NCI-H128 (cell line): ENCODE measurements at regions not wholly inside any gene's neighbourhood (a gene's known extent, or its start where the extent isn't known, plus 50 kb on each side); places are given as distances from the start of the nearest gene placed in this dataset.
A peak's percentile ranks its signal among the peaks of the same experiment; 100 is the strongest.

Source experiments
- DNase-seq: peaks from one replicate; lab custom pipeline; 2025; ENCODE audit not compliant: unreplicated experiment; lab: John Stamatoyannopoulos, UW

DNA sequence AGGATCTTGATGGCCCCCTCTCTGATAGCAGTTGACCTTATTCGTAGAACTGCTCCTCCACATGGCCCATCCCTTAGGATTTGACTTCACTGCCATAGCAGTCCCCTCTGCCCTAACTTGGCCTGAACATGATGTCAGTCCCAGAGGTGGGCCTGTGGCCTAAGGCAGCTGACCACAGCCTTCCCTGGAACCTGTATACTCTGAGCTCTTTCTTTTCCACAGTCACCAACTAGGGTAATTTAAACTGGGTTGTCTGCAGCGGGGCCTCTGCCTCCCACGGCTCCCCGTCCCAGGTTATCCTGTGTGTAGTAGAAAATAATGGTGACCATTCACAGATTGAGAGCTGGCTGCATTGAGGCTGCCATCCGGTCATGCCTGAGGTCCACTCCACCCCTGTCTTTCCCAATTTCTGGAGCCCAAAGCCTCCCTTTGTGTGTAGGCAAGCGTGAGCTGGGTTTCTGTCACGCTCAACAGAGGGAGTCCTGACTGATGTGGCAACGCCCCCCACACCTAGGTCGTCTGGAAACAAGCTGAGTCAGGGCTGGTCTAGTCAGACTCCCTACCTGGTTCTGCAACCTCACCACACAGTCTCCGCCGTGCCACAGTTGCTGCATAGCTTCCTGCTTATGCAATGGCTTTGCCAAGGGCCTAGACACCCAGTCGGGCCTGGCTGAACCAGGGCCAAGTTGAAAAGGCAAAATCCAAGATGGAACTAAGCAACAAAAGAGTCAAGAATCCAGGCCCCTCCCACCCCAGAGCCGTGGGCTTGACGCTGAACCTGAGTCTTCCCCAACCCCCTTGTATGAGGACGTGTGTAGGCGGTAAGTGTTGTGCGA is 284.5 kb downstream of the XXYLT1 start:
- no peak for DNase-seq

DNA sequence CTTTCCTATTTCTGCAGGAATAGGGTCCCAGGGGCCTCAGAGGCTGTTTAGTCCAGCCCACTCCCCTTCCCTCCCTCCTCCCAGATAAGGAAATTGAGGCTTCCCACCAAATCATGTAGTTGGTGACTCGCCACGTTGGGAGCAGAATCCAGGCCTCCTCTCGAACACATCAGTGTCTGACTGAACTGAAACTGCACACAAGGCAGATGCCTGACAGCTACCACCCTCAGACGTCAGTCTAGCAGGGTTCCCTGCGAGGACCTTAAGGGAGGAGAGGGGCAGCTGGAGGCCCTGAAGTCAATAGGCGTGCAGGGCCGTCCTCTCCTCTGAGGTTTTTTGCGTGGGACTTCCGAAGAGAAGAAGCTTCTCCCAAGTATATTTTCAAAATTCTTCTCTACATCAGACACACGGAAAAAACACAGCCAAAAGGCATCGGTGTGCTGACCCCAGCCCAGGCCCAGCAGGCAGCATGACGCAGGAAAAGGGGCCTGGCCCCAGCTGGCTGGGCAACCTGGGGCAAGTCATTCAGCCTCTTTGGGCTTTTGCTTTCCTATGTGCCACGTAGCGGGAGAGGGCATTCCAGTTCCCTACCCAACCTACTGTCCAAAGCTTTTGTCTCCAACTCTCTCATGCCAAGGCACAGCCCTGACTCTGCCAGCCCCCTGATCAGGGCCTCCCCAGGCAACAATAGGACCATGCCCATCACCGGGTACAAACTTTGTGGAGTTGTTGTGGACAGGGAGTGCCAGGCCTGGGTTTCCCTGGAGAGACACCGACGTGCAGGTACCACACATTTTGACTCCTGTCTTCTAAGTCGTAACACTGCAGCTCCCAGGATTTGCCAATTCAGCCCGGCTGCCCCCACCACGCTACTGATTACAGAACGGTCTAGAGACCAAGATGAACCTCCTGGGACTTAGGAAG is 283.1 kb downstream of the XXYLT1 start:
- DNase-seq: no peak

DNA sequence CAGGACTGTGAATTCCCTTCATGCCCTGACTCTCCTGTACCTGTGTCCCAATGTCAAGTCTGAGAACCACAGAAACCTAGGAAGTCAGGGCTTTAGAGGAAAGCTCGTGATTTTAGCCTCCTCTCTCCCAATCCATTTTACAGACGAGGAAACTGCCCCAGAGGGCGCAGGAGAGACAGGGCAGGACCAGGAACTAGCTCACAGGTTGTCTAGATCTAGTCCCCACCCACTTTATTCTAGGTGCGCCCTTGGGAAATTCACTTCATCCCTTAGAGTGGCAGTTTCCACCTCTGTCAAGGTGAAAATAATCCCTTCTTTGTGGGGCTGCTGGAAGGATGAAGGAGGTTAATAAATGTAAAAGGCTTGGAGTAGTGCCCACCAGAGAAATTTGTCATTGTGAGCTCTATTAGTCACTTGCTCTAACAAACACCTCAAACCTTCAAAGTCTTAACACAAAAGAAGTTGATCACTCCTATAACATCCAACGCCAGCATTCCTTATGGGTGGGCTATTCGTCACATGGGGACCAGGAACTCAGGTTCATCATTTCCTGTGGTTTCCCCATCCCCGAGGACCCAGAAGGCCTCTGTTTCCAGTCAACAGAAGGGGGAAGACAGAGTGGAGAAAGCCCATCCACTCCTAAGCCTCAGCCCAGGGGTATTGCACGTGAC is 282.3 kb downstream of the XXYLT1 start:
- no peak for DNase-seq

DNA sequence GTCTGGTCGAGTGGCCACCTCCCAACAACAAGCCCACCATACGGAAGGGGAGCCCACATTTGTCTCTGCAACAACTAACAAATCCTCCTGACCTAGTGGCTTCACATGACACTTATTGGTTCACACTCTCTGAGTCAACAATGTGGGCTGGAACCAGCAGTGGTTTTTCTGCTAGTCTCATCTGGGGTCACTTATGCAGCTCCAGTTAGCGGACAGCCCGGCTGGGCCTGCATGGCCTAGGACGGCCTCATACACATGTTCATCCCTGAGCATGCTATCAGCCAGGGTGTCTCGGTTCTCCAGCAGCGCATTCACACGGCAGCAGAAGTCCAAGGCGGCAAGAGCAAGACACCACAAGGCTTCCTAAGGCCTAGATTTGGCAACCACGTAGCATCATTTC is 281.7 kb downstream of the XXYLT1 start:
- no peak for DNase-seq

DNA sequence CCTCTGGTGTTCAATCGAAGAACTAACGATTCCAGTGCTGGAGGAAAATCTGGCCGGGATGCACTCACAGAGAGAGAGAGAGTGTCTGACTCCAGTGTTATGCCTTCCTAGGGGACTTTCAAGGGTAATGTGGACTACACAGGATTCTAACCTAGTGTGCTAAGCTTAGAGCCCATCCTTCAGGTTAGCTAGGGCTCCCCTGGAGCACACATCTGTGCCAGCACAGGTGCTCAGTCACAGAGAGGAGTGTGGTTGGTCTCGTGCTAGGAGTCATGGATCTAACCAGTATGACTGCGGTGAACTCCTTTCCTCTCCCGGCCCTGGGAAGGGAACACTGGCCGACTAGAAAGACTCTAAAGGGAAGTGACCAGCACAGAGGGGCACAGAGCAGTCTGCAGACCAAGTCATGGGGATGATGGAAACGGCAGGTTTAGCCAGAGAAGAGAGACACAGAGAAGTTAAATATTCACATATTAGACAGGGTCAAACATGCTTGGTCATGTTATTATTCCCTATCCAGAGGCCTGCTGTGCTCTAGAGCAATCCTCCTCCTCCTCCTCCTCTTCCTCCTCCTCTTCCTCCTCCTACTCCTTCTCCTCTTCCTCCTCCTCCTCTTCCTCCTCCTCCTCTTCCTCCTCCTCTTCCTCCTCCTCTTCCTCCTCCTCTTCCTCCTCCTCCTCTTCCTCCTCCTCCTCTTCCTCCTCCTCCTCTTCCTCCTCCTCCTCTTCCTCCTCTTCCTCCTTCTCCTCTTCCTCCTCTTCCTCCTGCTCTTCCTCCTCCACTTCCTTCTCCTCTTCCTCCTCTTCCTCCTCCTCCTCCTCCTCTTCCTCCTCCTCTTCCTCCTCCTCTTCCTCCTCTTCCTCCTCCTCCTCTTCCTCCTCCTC is 280.3 kb downstream of the XXYLT1 start:
- DNase-seq: no peak

DNA sequence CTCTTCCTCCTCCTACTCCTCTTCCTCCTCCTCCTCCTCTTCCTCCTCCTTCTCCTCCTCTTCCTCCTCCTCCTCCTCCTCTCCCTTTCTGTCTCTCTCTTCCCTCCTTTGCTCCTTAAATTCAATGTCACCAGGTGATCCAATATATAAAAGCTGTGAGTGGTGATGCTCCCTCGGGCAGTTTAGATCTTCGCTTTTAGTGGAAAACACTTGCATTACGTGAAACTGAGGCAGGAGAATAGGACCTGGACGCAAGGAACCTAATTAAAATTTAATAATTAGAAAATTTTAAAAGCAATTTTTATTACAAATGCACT is 279.7 kb downstream of the XXYLT1 start:
- DNase-seq: no peak

DNA sequence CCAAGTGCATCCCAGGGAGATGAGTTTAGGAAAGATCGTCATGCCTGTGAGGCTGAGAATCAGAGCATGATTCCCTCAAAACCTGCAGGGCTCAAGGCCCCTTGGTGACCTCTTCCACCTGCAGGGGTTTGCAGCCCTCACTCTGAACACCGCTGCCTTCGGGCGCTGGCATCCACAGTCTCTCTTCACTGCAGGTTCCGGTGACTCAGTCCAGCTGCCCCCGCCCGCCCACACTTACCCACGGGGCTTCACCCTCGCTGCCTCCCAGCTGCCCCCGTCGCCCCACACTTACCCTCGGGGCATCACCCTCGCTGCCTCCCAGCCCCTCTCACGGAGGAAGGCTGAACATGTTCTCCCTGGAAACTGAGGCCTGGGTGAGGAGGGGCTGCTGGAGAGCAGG is 277.1 kb downstream of the XXYLT1 start:
- no peak for DNase-seq

DNA sequence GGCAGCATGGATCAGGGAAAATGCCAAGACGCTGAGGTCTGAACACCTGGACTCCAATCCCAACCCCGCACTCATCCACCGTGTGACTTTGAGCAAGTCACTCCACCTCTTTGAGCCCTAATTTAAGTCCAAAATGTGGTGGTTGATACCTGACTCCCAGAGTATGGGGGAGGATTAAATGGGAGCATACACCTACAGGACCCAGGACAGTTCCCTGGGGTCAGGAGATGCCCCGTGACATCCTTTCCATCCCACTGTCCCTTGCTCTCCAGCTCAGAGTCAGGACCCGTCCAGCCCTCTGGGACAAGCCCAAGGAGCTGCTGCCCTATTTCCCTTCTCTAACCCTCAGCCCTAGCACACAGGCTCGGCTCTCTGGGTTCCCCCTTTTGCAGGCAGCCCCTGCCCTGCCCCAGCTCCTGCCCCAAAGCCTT is 276.4 kb downstream of the XXYLT1 start:
- no peak for DNase-seq

DNA sequence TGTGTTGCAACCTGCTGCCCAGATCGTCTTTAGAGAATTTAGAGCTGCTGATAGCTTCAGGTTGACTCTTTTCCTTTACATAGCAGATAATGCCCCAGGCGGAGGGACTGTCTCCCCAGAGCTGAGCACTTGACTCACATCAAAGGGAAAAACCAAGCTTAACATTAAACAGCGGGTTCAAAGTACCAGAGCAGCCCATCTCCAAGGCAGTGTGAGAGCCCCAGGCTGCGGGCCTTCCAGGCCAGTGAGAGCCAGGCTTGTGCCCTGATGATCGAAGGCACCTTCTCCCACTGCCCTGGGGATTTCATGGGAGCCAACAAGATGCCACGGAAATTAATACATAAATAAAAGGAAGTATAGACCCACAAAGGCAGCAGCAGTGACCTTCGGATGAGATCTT is 275.6 kb downstream of the XXYLT1 start:
- DNase-seq: no peak

DNA sequence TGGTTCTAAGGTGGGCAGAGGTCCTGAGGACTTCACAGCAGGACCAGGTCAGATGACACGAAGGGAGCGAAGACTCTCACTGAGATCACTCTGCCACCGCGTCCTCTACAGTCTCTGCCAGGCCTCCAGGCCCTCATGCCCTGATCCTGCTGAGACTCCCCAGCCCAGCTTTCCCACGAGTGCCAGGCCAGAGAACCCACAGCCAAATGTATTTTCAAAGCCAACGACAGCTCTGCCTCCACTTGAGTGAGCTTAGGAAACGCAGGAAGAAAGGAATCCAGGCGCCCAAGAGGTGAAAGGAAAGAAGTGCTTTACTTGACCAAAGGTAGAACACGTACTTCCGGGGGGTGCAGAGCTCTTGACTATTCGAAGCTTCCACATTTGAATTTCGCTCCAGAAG is 275.0 kb downstream of the XXYLT1 start:
- DNase-seq: no peak

DNA sequence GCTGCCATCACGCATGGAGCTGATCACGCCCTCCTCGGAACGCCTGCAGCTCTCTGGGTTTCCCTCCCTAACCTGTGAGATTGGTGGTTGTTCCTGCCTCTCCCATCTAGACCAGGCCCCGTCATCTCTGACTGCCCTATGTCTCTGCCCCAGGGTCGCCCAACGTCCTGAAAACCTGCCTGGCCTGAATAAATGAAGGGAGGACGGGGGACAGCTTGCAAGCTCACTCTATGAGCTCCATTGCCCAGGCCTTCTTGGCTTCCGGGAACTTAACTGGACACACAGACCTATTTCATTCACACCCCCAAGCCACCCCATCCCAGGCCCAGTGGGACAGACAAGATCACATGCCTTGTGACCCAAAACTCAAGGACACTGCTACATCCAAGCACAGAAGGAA is 274.2 kb downstream of the XXYLT1 start:
- no peak for DNase-seq

DNA sequence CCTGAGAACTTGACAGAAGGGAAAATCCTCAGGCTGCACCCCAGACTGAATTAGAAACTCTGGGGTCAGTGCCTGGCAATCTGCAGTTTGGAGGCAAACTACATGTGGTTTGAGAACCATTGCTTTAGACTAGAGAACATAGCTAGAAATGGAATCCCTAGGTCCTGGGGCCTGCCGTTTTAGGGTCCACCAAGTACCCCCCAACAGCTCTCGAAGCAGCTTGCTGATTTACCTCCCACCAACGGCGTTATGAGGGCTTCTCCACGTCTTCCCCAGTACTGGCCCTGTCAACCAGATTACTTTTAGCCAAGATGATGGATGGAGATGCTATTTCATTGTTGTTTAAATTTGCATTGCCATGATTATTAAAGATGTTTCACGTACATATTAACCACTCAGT is 272.5 kb downstream of the XXYLT1 start:
- no peak for DNase-seq

DNA sequence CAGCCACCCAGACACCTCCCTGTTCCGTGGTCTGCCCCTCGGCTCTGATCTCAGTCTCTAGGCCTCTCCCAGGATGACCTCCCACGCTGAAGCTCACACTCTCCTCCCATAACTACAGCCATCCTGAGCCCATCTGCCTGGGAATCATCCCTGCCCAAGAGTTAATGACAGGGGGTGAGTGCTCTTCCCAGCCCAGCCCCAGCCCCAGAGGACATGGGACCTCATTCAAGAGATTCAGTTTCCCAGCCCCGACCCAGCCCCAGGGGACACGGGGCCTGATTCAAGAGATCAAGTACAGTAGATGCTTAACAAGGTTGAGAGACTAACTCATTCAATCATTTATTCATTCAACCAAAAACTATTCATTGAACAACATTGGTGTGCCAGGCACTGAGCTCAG is 272.0 kb downstream of the XXYLT1 start:
- DNase-seq: no peak

DNA sequence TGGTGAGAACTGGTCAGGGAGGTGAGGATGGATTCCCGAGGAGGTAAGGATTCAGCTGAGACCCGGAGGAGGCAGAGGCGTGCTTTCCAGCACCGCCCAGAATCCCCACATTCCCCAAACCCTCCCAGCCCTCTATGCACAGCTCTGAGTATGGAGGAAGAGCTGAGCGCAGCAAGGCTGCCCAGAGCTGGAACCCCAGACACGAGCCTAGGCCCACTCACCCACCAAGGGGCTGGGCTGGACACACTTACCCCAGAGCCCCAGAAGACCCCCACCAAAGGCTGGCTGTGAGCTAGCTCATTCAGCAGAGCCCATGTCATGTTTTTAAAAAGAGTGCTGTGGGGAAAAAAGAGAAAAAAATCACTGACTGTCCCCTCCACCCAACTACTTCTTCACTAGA is 271.5 kb downstream of the XXYLT1 start:
- no peak for DNase-seq

DNA sequence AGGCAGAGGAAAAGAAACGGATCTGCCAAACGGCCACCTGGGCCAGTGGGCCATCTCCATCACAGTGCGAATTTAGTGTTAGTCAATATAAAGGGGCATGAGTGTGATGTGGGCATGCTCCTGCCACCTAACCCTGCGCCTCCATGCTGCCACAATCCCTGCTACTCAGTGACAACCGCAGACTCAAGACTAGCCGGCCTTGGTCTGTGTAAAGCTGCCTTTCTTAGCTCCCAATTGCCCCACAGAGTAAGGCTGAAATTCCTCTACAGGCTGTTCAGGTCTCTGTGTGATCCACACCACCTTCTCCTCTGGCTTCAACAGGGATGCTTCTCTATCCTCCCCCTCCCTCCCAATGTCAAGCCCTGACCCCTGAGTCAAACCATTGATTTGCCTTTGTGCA is 269.7 kb downstream of the XXYLT1 start:
- no peak for DNase-seq

DNA sequence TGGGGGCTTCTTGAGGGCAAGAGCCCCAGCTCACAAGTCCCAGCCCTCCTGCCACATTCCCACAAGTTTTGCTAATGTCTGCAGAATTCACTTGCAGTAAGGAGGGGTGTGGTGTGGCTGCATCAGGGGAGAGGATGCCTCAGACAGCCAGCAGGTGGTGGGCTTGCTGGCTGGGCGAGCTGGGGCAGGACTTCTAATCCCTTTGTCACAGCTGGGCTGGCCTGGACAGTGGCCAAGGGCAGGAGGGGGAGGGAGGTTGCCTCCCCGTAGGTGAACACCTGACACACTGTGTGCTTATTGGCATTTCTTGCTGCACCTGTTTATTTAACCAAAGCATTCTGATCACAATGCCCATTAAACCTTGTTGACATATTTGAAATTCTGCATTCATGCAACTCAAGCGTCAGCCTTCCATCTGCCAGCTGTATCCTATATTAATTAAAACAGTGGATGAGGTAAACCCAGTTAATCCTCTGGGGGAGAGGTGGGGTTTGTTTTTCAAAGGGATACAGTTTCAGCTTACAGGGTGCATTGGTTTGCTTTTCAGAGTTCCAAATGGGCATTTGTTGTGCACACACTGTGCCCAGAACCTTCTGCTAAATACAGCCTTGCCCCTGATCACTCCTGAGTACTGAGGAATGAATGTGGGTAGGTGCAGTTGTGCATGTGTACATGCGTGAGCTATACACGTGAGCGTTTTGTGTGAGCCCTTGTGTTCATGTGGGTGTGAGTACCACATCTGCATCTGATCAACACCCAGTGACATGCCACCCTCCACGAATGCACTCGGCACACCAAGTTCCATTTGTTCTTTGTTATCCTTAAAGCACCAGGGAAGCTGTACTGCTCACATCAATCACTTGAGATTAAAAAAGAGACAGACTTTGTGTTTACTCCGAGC is 268.7 kb downstream of the XXYLT1 start:
- DNase-seq: peak; percentile 85

DNA sequence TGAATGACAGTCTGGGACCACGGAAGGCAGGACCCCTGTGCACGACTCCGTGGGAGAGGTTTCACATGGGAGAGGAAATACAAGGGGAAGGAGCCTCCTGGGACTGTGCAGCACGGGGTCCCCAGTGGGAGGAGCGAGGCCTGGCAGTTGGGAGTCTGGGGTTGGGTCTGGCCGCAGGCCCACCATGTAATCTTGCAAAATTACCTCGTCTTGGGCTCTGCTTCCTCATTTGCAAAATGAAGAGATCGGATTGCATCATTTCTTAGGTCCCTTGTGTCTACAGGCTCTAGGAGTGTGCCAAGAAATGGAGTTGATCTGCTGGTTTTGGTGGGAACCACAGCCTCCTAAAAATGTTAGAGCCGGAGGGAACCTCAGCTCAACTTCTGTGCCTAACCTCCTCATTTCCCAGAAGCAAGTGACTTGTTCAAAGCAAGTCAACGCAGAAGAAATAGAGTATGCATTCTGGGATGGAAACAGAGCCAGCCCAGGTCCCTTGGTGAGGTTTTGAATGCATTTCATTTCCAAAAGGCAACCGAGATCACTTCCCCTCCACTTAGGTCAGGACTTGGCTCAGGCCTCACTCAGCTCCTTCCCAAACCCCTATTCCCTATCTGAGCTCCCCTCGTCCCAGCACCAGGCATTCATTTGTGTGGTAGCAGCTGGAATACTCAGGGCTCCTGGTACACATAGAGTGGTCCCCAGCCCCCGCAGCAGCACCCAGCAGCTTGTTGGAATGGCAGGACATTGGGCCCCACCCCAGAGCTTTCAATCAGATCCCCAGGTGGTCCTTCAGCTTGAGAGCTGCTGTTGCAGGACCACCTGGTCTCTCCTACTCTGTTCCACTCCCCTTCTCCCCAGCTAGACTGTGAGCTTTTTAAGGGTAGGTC is 267.7 kb downstream of the XXYLT1 start:
- DNase-seq: no peak

DNA sequence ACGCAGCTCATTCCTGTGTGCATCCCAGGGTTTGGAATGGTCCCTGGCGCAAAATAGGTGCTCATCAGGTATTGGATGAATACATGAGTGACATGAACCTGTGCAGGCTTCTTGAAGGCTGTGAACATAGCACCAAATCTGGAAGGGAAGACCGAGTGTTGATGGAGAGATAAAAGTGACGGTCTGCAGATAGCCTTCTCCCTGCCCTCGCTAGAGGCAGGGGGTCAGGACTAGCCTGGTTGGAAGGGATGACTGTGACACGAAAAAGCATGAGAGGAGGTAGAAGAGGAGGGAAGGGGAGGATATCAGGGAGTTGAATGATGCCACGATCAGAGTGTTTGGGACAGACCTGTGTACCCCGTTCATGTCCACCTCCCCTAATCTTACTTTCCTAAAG is 267.1 kb downstream of the XXYLT1 start:
- DNase-seq: no peak
